HCT116 (cell line): ENCODE measurements at regions not wholly inside any gene's neighbourhood (a gene's known extent, or its start where the extent isn't known, plus 50 kb on each side); places are given as distances from the start of the nearest gene placed in this dataset.
"Not testable (repeated sequence)": the region's sequence is repeated elsewhere in the genome, so short reads cannot be mapped to it uniquely, and the experiment has no call there.

Source experiments
- ATAC-seq: fragments of 200-7000 bp; cut with Tn5 transposase; 2 replicates; pipeline ENCODE4 v1.9.1; 2020; ENCODE audit warnings: mild to moderate bottlenecking, moderate library complexity
- BruUV-seq: library from RNA; stranded (reverse); fragments of 400-500 nt; replicated peaks from 2 replicates; lab custom pipeline; 2021; lab: Mats Ljungman, UMichigan
- CTCF ChIA-PET: fragments of 300-600 bp; sonication (Branson Sonifier 250); formaldehyde crosslinking; loops from one replicate; lab custom pipeline; 2021; ENCODE audit warnings: antibody characterized with exemption; lab: Charles Lee
- POLR2A ChIA-PET: fragments of 300-600, 350-600 bp; sonication (Branson Sonifier 250); formaldehyde crosslinking; loops from one replicate; lab custom pipeline; 2021; ENCODE audit warnings: antibody characterized with exemption; lab: Charles Lee
- RAD21 ChIA-PET, 2 experiments: fragments of 300-600 bp; sonication (Branson Sonifier 250); formaldehyde crosslinking; loops; one replicate each; lab custom pipeline; 2023; ENCODE audit warnings: low total read pairs in 2 of 2; ENCODE audit not compliant: uncharacterized antibody in 2 of 2, unreplicated experiment in 2 of 2, low non-redundant PET in 1 of 2; lab: Charles Lee
- DNase-seq: peaks from one replicate; pipeline ENCODE4 v3.0.0-alpha.2; 2010; ENCODE audit warnings: low read depth, low spot score
- H2AFZ ChIP-seq: fragments of 200-600 bp; shearing (Covaris generic), sonication (generic); 2 replicates; pipeline ENCODE4 v1.6.1; 2017; ENCODE audit warnings: low read depth, mixed run types, mixed read lengths, antibody characterized with exemption, low read length; ENCODE audit not compliant: poor library complexity, severe bottlenecking
- H3K27ac ChIP-seq: 2 replicates; pipeline ENCODE4 v1.5.1; 2012; ENCODE audit warnings: low read depth, low read length
- H3K27me3 ChIP-seq: fragments of 200-600 bp; sonication (generic); 2 replicates; pipeline ENCODE4 v1.6.1; 2016; ENCODE audit warnings: mixed run types, low read length, mixed read lengths; ENCODE audit not compliant: insufficient read depth
- H3K36me3 ChIP-seq, 2 experiments: fragments of 200-500 bp in 1 of 2; fragments of 200-600 bp in 1 of 2; sonication (Bioruptor generic) in 1 of 2; sonication (generic) in 1 of 2; 2 replicates each; pipeline versions ENCODE4 v1.5.1 to v1.6.1; 2014 to 2016; ENCODE audit warnings: low read length in 2 of 2, inconsistent platforms in 1 of 2, mixed read lengths in 1 of 2, mixed run types in 1 of 2; ENCODE audit not compliant: insufficient read depth in 2 of 2, control insufficient read depth in 1 of 2
- H3K4me1 ChIP-seq, 2 experiments: fragments of 200-600 bp in 1 of 2; sonication (generic) in 1 of 2; 2 replicates each; pipeline versions ENCODE4 v1.5.1 to v1.6.1; 2012 to 2017; ENCODE audit warnings: low read length in 2 of 2, inconsistent platforms in 1 of 2, mild to moderate bottlenecking in 1 of 2, mixed read lengths in 1 of 2, mixed run types in 1 of 2, moderate library complexity in 1 of 2; ENCODE audit not compliant: insufficient read depth in 2 of 2, control insufficient read depth in 1 of 2
- H3K4me2 ChIP-seq: fragments of 200-600 bp; sonication (generic); 2 replicates; pipeline ENCODE4 v1.6.1; 2017; ENCODE audit warnings: mixed run types, low read length, mixed read lengths
- H3K4me3 ChIP-seq, 2 experiments: fragments of 200-600 bp in 1 of 2; sonication (generic) in 1 of 2; replicated peaks in 1 of 2; 2 replicates each; pipeline ENCODE4 v1.5.1; 2011 to 2016; ENCODE audit warnings: low read length in 2 of 2, control low read depth in 1 of 2, low read depth in 1 of 2, mild to moderate bottlenecking in 1 of 2, mixed read lengths in 1 of 2, mixed run types in 1 of 2
- H3K79me2 ChIP-seq: fragments of 200-600 bp; sonication (generic); 2 replicates; pipeline ENCODE4 v1.6.1; 2017; ENCODE audit warnings: mild to moderate bottlenecking, mixed run types, low read length, moderate library complexity, mixed read lengths; ENCODE audit not compliant: insufficient read depth
- H3K9ac ChIP-seq: fragments of 200-600 bp; sonication (generic); 2 replicates; pipeline ENCODE4 v1.6.1; 2016; ENCODE audit warnings: low read length, mixed read lengths
- H3K9me2 ChIP-seq: fragments of 200-600 bp; sonication (generic), shearing (Covaris generic); 2 replicates; pipeline ENCODE4 v1.6.1; 2017; ENCODE audit warnings: mixed run types, mild to moderate bottlenecking, moderate library complexity; ENCODE audit not compliant: insufficient read depth
- H3K9me3 ChIP-seq, 2 experiments: fragments of 200-500 bp in 1 of 2; fragments of 200-600 bp in 1 of 2; sonication (Bioruptor generic) in 1 of 2; sonication (generic) in 1 of 2; 2 replicates each; pipeline ENCODE4 v1.6.1; 2014 to 2017; ENCODE audit warnings: low read length in 2 of 2, mixed read lengths in 2 of 2, inconsistent platforms in 1 of 2, low read depth in 1 of 2, mild to moderate bottlenecking in 1 of 2, mixed run types in 1 of 2, moderate library complexity in 1 of 2; ENCODE audit not compliant: control insufficient read depth in 1 of 2, insufficient read depth in 1 of 2
- H4K20me1 ChIP-seq: fragments of 200-600 bp; sonication (generic), shearing (Covaris generic); 2 replicates; pipeline ENCODE4 v1.6.1; 2017; ENCODE audit warnings: mixed run types, mild to moderate bottlenecking, moderate library complexity; ENCODE audit not compliant: insufficient read depth
- CBX3 ChIP-seq: IDR thresholded peaks from 2 replicates; pipeline ENCODE4 v1.6.1; 2012; ENCODE audit warnings: low read depth
- ELF1 ChIP-seq: IDR thresholded peaks from 2 replicates; pipeline ENCODE4 v1.6.1; 2012; ENCODE audit warnings: low read depth, borderline replicate concordance
- EZH2phosphoT487 ChIP-seq: fragments of 200-600 bp; IDR thresholded peaks from 2 replicates; pipeline ENCODE4 v1.6.1; 2018; ENCODE audit warnings: antibody characterized with exemption, borderline replicate concordance
- FOSL1 ChIP-seq: IDR thresholded peaks from 2 replicates; pipeline ENCODE4 v1.6.1; 2012; ENCODE audit warnings: low read depth
- JUND ChIP-seq: IDR thresholded peaks from 2 replicates; pipeline ENCODE4 v1.6.1; 2012
- POLR2AphosphoS5 ChIP-seq: IDR thresholded peaks from 2 replicates; pipeline ENCODE4 v1.6.1; 2011; ENCODE audit warnings: mild to moderate bottlenecking, low read depth, low read length, moderate library complexity
- SIN3A ChIP-seq: IDR thresholded peaks from 2 replicates; pipeline ENCODE4 v1.6.1; 2012; ENCODE audit warnings: low read depth
- SP1 ChIP-seq: IDR thresholded peaks from 2 replicates; pipeline ENCODE4 v1.6.1; 2012; ENCODE audit warnings: low read depth
- SRF ChIP-seq: IDR thresholded peaks from 2 replicates; pipeline ENCODE4 v1.6.1; 2012; ENCODE audit warnings: low read depth
- TCF7L2 ChIP-seq: IDR thresholded peaks from 2 replicates; pipeline ENCODE4 v1.7.0; 2011; ENCODE audit warnings: borderline replicate concordance, inconsistent platforms; ENCODE audit not compliant: insufficient read depth, insufficient read length; ENCODE audit errors: extremely low read depth
- YY1 ChIP-seq: IDR thresholded peaks from 2 replicates; pipeline ENCODE4 v1.6.1; 2011; ENCODE audit warnings: low read length, low read depth, moderate library complexity, mild to moderate bottlenecking; ENCODE audit not compliant: insufficient replicate concordance; ENCODE audit errors: extremely low read depth
- ZFX ChIP-seq: fragments of 450-650 bp; IDR thresholded peaks from 2 replicates; pipeline ENCODE4 v1.6.1; 2017
- intact Hi-C: fragments of 100-400 bp; cut with micrococcal nuclease; formaldehyde crosslinking; loops from 2 replicates; pipeline ENCODE4 v1.10.0; 2022
- TF ChIP-seq, protein P1 (sequence below): IDR thresholded peaks from 2 replicates; pipeline ENCODE4 v1.6.1; 2012
- TF ChIP-seq, protein P2 (sequence below): IDR thresholded peaks from 2 replicates; pipeline ENCODE4 v1.6.1; 2012; ENCODE audit warnings: low read depth

DNA sequence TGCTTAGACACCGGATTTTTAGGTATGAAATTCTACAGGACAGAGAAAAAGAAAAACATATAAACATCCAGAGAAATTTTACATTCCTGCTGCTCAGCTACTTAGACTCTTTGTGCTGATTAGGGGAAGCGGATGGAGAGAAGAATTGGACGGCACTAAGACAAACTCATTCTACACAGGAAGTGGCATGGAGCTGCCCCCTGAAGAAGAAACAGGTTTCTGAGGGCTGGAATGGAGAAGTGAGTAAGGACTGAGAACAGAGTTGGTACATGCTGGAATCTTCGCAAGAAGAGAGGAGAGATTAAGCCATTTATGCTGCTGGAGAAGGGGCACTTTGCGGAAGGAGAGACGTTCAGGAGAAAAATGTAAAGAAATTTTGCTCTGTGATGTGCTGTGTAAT lies 253.0 kb upstream of the ERBB4 start:
- Histone ChIP-seq H3K79me2 (no peaks in the 10 kb centered on the region), H2AFZ (no peak overlapping the region), H3K9me3 (no peaks in the 10 kb centered on the region), H3K27ac (no peak overlapping the region), H3K9ac (no peak overlapping the region), H3K4me1 (no peaks in the 10 kb centered on the region), H4K20me1 (no peaks in the 10 kb centered on the region), H3K9me2 (no peaks in the 10 kb centered on the region), H3K27me3 (no peaks in the 10 kb centered on the region), H3K4me3 (no peak overlapping the region), H3K36me3 (no peaks in the 10 kb centered on the region), H3K4me2 (no peak overlapping the region)
- ATAC-seq: no peak
- TF ChIP-seq EZH2phosphoT487 (no peak), JUND (no peak), SIN3A (no peak), FOSL1 (no peak), SRF (no peak), TCF7L2 (no peak), ELF1 (no peak), SP1 (no peak), POLR2AphosphoS5 (no peak), CBX3 (no peak), YY1 (no peak), ZFX (no peak)
- TF ChIP-seq, protein P1, sequence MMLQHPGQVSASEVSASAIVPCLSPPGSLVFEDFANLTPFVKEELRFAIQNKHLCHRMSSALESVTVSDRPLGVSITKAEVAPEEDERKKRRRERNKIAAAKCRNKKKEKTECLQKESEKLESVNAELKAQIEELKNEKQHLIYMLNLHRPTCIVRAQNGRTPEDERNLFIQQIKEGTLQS: no peak
- TF ChIP-seq, protein P2, sequence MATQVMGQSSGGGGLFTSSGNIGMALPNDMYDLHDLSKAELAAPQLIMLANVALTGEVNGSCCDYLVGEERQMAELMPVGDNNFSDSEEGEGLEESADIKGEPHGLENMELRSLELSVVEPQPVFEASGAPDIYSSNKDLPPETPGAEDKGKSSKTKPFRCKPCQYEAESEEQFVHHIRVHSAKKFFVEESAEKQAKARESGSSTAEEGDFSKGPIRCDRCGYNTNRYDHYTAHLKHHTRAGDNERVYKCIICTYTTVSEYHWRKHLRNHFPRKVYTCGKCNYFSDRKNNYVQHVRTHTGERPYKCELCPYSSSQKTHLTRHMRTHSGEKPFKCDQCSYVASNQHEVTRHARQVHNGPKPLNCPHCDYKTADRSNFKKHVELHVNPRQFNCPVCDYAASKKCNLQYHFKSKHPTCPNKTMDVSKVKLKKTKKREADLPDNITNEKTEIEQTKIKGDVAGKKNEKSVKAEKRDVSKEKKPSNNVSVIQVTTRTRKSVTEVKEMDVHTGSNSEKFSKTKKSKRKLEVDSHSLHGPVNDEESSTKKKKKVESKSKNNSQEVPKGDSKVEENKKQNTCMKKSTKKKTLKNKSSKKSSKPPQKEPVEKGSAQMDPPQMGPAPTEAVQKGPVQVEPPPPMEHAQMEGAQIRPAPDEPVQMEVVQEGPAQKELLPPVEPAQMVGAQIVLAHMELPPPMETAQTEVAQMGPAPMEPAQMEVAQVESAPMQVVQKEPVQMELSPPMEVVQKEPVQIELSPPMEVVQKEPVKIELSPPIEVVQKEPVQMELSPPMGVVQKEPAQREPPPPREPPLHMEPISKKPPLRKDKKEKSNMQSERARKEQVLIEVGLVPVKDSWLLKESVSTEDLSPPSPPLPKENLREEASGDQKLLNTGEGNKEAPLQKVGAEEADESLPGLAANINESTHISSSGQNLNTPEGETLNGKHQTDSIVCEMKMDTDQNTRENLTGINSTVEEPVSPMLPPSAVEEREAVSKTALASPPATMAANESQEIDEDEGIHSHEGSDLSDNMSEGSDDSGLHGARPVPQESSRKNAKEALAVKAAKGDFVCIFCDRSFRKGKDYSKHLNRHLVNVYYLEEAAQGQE: no peak
- ChIA-PET POLR2A (no interaction called here), CTCF (no interaction called here), RAD21 (no interaction called here)
- intact Hi-C loops: no loop called here
- BruUV-seq: no TSS peak
- DNase-seq: no peak

DNA sequence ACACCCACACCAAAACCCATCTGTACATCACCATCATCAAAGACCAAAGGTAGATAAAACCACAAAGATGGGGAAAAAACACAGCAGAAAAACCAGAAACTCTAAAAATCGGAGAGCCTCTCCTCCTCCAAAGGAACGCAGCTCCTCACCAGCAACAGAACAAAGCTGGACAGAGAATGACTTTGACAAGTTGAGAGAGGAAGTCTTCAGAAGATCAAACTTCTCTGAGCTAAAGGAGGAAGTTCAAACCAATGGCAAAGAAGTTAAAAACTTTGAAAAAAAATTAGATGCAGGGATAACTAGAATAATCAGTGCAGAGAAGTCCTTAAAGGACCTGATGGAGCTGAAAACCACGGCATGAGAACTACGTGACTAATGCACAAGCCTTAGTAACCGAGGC lies 247.5 kb upstream of the ERBB4 start:
- H3K27me3 ChIP-seq, DNase-seq, POLR2A ChIA-PET, H3K79me2 ChIP-seq, H3K27ac ChIP-seq, BruUV-seq, H3K4me1 ChIP-seq, H3K36me3 ChIP-seq, H4K20me1 ChIP-seq, CTCF ChIA-PET, H3K9me2 ChIP-seq, RAD21 ChIA-PET, ATAC-seq, H3K9me3 ChIP-seq, intact Hi-C loops, H3K4me2 ChIP-seq, H2AFZ ChIP-seq, H3K9ac ChIP-seq, H3K4me3 ChIP-seq: not testable (repeated sequence)
